ENCODE measurements at regions not wholly inside any gene's neighbourhood (a gene's known extent, or its start where the extent isn't known, plus 50 kb on each side); places are given as distances from the start of the nearest gene placed in this dataset.

- TF ChIP-seq CTCF (IDR thresholded peaks at IDR 0.05) (no peak), EP300 (IDR thresholded peaks at IDR 0.05) (no peak), POLR2AphosphoS5 (IDR thresholded peaks at IDR 0.05) (no peak), POLR2A (IDR thresholded peaks at IDR 0.05) (no peak)
Observed at GRCh38 chr2:41387519-41387918, 660.3 kb upstream of the PKDCC start.
